ENCODE measurements at regions not wholly inside any gene's neighbourhood (a gene's known extent, or its start where the extent isn't known, plus 50 kb on each side); places are given as distances from the start of the nearest gene placed in this dataset.

- no peak for DNase-seq (ENCODE audit: low spot score)
Observed at GRCh38 chr9:86764221-86764624, 183.1 kb downstream of the GAS1 start.

- no peak for DNase-seq (ENCODE audit: low spot score)
Observed at GRCh38 chr9:86763791-86764190, 183.5 kb downstream of the GAS1 start.

- DNase-seq (ENCODE audit: low spot score): no peak
Observed at GRCh38 chr9:86757382-86757720, 190.0 kb downstream of the GAS1 start.

GRCh38 chr9:86756576-86757381 lies 190.5 kb downstream of the GAS1 start:
- no peak for DNase-seq (ENCODE audit: low spot score)

GRCh38 chr9:86755561-86755941 lies 191.8 kb downstream of the GAS1 start:
- no peak for DNase-seq (ENCODE audit: low spot score)

- no peak for DNase-seq (ENCODE audit: low spot score)
Observed at GRCh38 chr9:86754581-86755560, 192.4 kb downstream of the GAS1 start.

- DNase-seq (ENCODE audit: low spot score): no peak
Observed at GRCh38 chr9:86753836-86754235, 193.5 kb downstream of the GAS1 start.

- no peak for DNase-seq (ENCODE audit: low spot score)
Observed at GRCh38 chr9:86752733-86753132, 194.6 kb downstream of the GAS1 start.

GRCh38 chr9:86751956-86752355 lies 195.3 kb downstream of the GAS1 start:
- DNase-seq (ENCODE audit: low spot score): no peak

- DNase-seq (ENCODE audit: low spot score): no peak
Observed at GRCh38 chr9:86751207-86751606, 196.1 kb downstream of the GAS1 start.

GRCh38 chr9:86749894-86750255 lies 197.4 kb downstream of the GAS1 start:
- DNase-seq (ENCODE audit: low spot score): no peak

GRCh38 chr9:86749161-86749893 lies 198.0 kb downstream of the GAS1 start:
- DNase-seq (ENCODE audit: low spot score): no peak

GRCh38 chr9:86747711-86748110 lies 199.6 kb downstream of the GAS1 start:
- no peak for DNase-seq (ENCODE audit: low spot score)

- DNase-seq (ENCODE audit: low spot score): no peak
Observed at GRCh38 chr9:86741311-86742208, 205.7 kb downstream of the GAS1 start.

- DNase-seq (ENCODE audit: low spot score): no peak
Observed at GRCh38 chr9:86735772-86736458, 211.4 kb downstream of the GAS1 start.

GRCh38 chr9:86734771-86735170 lies 212.5 kb downstream of the GAS1 start:
- DNase-seq (ENCODE audit: low spot score): no peak

- no peak for DNase-seq (ENCODE audit: low spot score)
Observed at GRCh38 chr9:86733929-86734328, 213.4 kb downstream of the GAS1 start.

GRCh38 chr9:86732514-86733171 lies 214.7 kb downstream of the GAS1 start:
- no peak for DNase-seq (ENCODE audit: low spot score)

- DNase-seq (ENCODE audit: low spot score): no peak
Observed at GRCh38 chr9:86731511-86732063, 215.7 kb downstream of the GAS1 start.

All from CD4-positive, alpha-beta T cell treated with Interleukin-6 at 100 ng/mL for 8 hours (primary cell).